Loucy (cell line): ENCODE measurements at regions not wholly inside any gene's neighbourhood (a gene's known extent, or its start where the extent isn't known, plus 50 kb on each side); places are given as distances from the start of the nearest gene placed in this dataset.

ENCODE experiments used
- EZH2phosphoT487 ChIP-seq: fragments of 200-600 bp; IDR thresholded peaks from 2 replicates; pipeline ENCODE4 v1.6.1; 2018; ENCODE audit warnings: antibody characterized with exemption, mild to moderate bottlenecking, moderate library complexity, borderline replicate concordance
- TF ChIP-seq, protein P1 (sequence below): fragments of 200-600 bp; sonication (generic); conservative IDR thresholded peaks from 2 replicates; pipeline ENCODE4 v1.5.1; 2014; ENCODE audit warnings: mild to moderate bottlenecking, antibody characterized with exemption, low read length

DNA sequence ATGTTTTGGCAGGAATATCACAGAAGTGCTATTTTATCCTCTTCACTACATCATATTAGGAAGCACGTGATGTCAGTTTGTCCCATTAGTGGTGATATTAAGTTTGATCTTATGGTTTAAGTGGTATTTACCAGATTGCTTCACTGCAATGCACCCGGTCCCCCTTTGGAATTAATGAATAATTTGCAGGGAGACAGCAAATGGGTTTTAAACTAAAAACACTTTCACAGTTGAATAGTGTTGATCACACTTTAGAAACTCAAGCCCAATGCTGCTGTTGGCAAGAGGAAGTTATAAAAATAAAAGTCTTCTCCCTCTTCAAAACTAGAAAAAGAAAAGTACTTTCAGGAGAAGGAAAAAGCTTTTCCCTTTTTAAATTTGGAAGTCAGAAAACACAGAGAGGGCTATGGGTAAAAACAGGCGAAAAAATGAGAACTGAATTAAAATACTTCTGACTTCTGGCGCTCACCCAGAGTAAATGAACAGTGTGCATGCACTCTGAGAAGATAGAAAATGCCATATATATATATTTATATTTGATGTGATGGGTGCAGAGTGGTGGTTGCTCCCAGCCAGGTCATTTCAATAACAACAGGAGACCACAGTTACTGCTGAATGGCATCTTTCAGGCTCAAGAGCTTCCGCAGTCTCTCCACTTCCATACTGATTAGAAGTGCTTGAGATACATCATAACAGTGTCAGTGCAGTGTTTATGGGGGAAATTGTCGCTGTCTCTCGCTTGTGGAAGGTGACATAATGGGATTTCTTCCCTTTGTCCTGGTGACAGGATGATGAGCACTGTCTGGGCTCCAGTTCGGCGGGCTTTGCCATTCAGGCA, 278.0 kb downstream of the ZSWIM6 start:
- TF ChIP-seq, protein P1, sequence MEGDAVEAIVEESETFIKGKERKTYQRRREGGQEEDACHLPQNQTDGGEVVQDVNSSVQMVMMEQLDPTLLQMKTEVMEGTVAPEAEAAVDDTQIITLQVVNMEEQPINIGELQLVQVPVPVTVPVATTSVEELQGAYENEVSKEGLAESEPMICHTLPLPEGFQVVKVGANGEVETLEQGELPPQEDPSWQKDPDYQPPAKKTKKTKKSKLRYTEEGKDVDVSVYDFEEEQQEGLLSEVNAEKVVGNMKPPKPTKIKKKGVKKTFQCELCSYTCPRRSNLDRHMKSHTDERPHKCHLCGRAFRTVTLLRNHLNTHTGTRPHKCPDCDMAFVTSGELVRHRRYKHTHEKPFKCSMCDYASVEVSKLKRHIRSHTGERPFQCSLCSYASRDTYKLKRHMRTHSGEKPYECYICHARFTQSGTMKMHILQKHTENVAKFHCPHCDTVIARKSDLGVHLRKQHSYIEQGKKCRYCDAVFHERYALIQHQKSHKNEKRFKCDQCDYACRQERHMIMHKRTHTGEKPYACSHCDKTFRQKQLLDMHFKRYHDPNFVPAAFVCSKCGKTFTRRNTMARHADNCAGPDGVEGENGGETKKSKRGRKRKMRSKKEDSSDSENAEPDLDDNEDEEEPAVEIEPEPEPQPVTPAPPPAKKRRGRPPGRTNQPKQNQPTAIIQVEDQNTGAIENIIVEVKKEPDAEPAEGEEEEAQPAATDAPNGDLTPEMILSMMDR = no peak
- TF ChIP-seq EZH2phosphoT487 = no peak
